ENCODE measurements at regions not wholly inside any gene's neighbourhood (a gene's known extent, or its start where the extent isn't known, plus 50 kb on each side); places are given as distances from the start of the nearest gene placed in this dataset.

DNA sequence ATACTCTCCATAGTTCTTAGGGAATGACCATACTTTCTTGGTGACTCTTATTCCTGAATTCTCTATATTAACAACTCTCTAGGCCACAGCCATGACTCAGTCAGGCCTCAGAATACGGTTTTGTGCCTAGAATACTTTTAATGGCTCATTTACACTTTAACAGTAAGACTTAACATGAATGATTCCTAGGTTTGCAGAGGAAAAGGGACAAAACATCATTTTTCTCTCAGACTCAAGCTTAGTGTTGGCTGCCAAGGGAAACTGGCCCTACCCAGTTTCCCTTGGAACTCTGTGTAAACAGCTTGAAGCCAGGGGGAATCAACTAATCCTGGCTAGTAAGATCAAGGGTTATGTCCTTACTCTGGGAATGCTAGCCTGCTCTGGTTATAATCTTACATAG, 164.9 kb upstream of the PKN2 start:
- DNase-seq (no peak), ATAC-seq (no peak)
- TF ChIP-seq CTCF (IDR thresholded peaks at IDR 0.05) = no peak

DNA sequence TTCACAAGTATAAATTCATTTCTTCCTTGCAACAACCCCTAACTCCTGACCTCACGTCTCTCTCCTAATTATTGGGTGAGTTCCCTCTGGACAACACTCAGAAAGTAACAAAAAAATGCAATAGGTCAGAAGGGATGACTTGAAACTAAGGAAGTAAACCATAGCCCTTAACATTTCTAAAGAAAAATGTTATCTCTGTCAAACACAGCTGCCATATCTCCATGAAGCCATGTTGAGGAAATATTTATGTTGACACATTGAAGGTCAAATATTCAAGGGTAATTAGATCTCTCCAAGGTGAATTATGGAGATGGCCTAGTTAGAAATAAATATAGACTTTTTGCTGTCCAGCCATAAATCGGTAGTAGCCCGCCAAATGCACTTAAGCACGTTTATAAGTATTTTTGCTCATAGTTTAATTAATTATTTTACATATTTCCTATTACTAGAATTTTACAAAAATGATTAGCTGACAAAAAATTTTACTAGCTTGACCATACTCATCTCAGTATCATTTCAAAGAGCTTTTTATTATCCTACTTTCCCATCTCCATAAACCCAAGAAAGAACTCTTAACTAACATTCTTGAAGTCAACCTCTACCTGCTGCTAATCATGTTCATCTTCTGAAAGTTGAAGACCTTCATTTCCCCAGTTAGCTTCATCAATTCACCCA, 160.1 kb upstream of the PKN2 start:
- Histone ChIP-seq H3K4me1 (no peaks in the 10 kb centered on the region), H3K36me3 (no peaks in the 10 kb centered on the region), H3K9me3 (no peaks in the 10 kb centered on the region), H3K27me3 (ENCODE audit: low read depth) (no peaks in the 10 kb centered on the region), H3K4me3 (no peak overlapping the region), H3K27ac (no peak overlapping the region)
- TF ChIP-seq CTCF (IDR thresholded peaks at IDR 0.05) = no peak
- intact Hi-C loops (cut with DNase I) = no loop called here
- DNase-seq (no peak), ATAC-seq (no peak)

More for the DNA sequence above, 164.9 kb upstream of the PKN2 start:
- Histone ChIP-seq H3K4me3 (no peak overlapping the region), H3K36me3 (no peaks in the 10 kb centered on the region), H3K9me3 (no peaks in the 10 kb centered on the region), H3K4me1 (no peaks in the 10 kb centered on the region), H3K27ac (no peak overlapping the region), H3K27me3 (ENCODE audit: low read depth) (no peaks in the 10 kb centered on the region)
- intact Hi-C loops (cut with DNase I) = no loop called here

GRCh38 chr1:88526456-88526855, 157.6 kb upstream of the PKN2 start:
- intact Hi-C loops (cut with DNase I) = no loop called here
- Histone ChIP-seq H3K4me3 (no peak overlapping the region), H3K4me1 (no peaks in the 10 kb centered on the region), H3K36me3 (no peaks in the 10 kb centered on the region), H3K27me3 (ENCODE audit: low read depth) (no peaks in the 10 kb centered on the region), H3K9me3 (no peaks in the 10 kb centered on the region), H3K27ac (no peak overlapping the region)
- DNase-seq (no peak), ATAC-seq (no peak)
- TF ChIP-seq CTCF (IDR thresholded peaks at IDR 0.05) = no peak

GRCh38 chr1:88528792-88529191, 155.3 kb upstream of the PKN2 start:
- Histone ChIP-seq H3K27ac (no peak overlapping the region), H3K36me3 (no peaks in the 10 kb centered on the region), H3K4me1 (no peaks in the 10 kb centered on the region), H3K27me3 (ENCODE audit: low read depth) (no peaks in the 10 kb centered on the region), H3K9me3 (no peaks in the 10 kb centered on the region), H3K4me3 (no peak overlapping the region)
- intact Hi-C loops (cut with DNase I) = no loop called here
- TF ChIP-seq CTCF (IDR thresholded peaks at IDR 0.05) = no peak
- no peak for ATAC-seq
- no peak for DNase-seq

DNA sequence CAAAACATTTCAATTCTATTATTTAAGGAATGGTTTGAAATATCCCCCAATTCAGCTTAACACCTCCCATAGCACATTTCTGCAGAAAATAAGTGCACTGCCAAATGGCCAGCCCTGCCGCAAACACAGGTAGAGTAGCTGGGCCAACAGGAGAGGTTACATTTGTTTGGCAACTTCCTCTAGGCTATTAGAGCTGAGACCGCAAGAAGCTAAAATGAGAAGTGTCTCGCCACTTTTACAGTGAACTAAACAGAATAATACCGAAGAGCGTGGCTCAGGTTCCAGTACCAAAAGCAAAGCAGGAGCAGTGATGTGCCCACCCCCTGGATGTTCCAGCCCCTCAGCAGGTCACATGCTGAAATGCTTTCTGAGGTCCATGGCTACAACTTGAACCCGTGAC, 154.5 kb upstream of the PKN2 start:
- no peaks in the 10 kb centered on the region for H3K36me3 ChIP-seq
- H3K9me3 ChIP-seq = no peaks in the 10 kb centered on the region
- intact Hi-C loops (cut with DNase I) = no loop called here
- no peaks in the 10 kb centered on the region for H3K27me3 ChIP-seq (ENCODE audit: low read depth)
- ATAC-seq = no peak
- H3K27ac ChIP-seq = no peak overlapping the region
- DNase-seq = no peak
- H3K4me3 ChIP-seq = no peak overlapping the region
- TF ChIP-seq CTCF (IDR thresholded peaks at IDR 0.05) = no peak
- H3K4me1 ChIP-seq = no peaks in the 10 kb centered on the region
